Keratinocyte (primary cell): ENCODE measurements at regions not wholly inside any gene's neighbourhood (a gene's known extent, or its start where the extent isn't known, plus 50 kb on each side); places are given as distances from the start of the nearest gene placed in this dataset.

Experiments used
- DNase-seq: peaks from one replicate; pipeline ENCODE4 v3.0.0-alpha.2; 2011; ENCODE audit warnings: low read depth, missing footprints, low spot score
- FAIRE-seq: peaks from 2 replicates; lab custom pipeline; 2011; peaks lifted over from hg19 to GRCh38; lab: Jason Lieb, UNC
- H2AFZ ChIP-seq: 2 replicates; pipeline ENCODE4 v1.6.0; 2012; ENCODE audit warnings: low read length, control low read depth, inconsistent platforms; ENCODE audit not compliant: control insufficient read depth
- H3K27ac ChIP-seq: 2 replicates; pipeline ENCODE4 v1.5.1; 2011; ENCODE audit warnings: low read length; ENCODE audit not compliant: control insufficient read depth, insufficient read depth
- H3K27me3 ChIP-seq: 3 replicates; pipeline ENCODE4 v1.6.0; 2011; ENCODE audit warnings: low read length; ENCODE audit not compliant: control insufficient read depth, insufficient read depth; ENCODE audit errors: extremely low read depth
- H3K36me3 ChIP-seq, 2 experiments: 2 replicates in 1 of 2; 3 replicates in 1 of 2; pipeline ENCODE4 v1.5.1; 2011; ENCODE audit warnings: low read length in 2 of 2, mild to moderate bottlenecking in 1 of 2; ENCODE audit not compliant: control insufficient read depth in 2 of 2, insufficient read depth in 2 of 2; ENCODE audit errors: extremely low read depth in 1 of 2
- H3K4me1 ChIP-seq: 3 replicates; pipeline ENCODE4 v1.5.1; 2011; ENCODE audit warnings: low read length; ENCODE audit not compliant: control insufficient read depth, insufficient read depth; ENCODE audit errors: extremely low read depth
- H3K4me2 ChIP-seq: 3 replicates; pipeline ENCODE4 v1.6.0; 2011; ENCODE audit warnings: low read depth, low read length; ENCODE audit not compliant: control insufficient read depth, insufficient read depth; ENCODE audit errors: extremely low read depth
- H3K4me3 ChIP-seq, 3 experiments: fragments of 200-600 bp in 1 of 3; sonication (generic) in 1 of 3; 2 replicates in 2 of 3; 3 replicates in 1 of 3; pipeline ENCODE4 v1.5.1; 2011 to 2016; ENCODE audit warnings: low read length in 3 of 3, mild to moderate bottlenecking in 3 of 3, control low read depth in 2 of 3, inconsistent platforms in 1 of 3, low read depth in 1 of 3, mixed read lengths in 1 of 3, mixed run types in 1 of 3, moderate library complexity in 1 of 3; ENCODE audit not compliant: control insufficient read depth in 2 of 3, insufficient read depth in 2 of 3; ENCODE audit errors: extremely low read depth in 1 of 3
- H3K79me2 ChIP-seq: 2 replicates; pipeline ENCODE4 v1.6.0; 2012; ENCODE audit warnings: low read length; ENCODE audit not compliant: control insufficient read depth, insufficient read depth
- H3K9ac ChIP-seq: 3 replicates; pipeline ENCODE4 v1.6.0; 2011; ENCODE audit warnings: low read length; ENCODE audit not compliant: control insufficient read depth, insufficient read depth; ENCODE audit errors: extremely low read depth
- H3K9me1 ChIP-seq: 3 replicates; pipeline ENCODE4 v1.6.0; 2011; ENCODE audit warnings: low read length; ENCODE audit not compliant: control insufficient read depth, insufficient read depth; ENCODE audit errors: extremely low read depth
- H3K9me3 ChIP-seq: 2 replicates; pipeline ENCODE4 v1.5.1; 2012; ENCODE audit warnings: low read depth, low read length; ENCODE audit not compliant: control insufficient read depth
- H4K20me1 ChIP-seq: 3 replicates; pipeline ENCODE4 v1.6.0; 2011; ENCODE audit warnings: low read length; ENCODE audit not compliant: control insufficient read depth, insufficient read depth; ENCODE audit errors: extremely low read depth
- CTCF ChIP-seq, 3 experiments: IDR thresholded peaks in 1 of 3; conservative IDR thresholded peaks in 1 of 3; optimal IDR thresholded peaks in 1 of 3; 2 replicates in 2 of 3; 3 replicates in 1 of 3; pipeline versions ENCODE3 to v1.5.1; 2011; ENCODE audit warnings: low read length in 3 of 3, mild to moderate bottlenecking in 3 of 3, moderate library complexity in 2 of 3, control low read depth in 1 of 3, inconsistent platforms in 1 of 3; ENCODE audit not compliant: insufficient read depth in 2 of 3; ENCODE audit errors: extremely low read depth in 1 of 3
- EZH2 ChIP-seq: IDR thresholded peaks from one replicate; pipeline ENCODE4 v1.6.1; 2012; ENCODE audit warnings: inconsistent platforms, mild to moderate bottlenecking, low read length, moderate library complexity
- dilution Hi-C: fragments of 300-500 bp; cut with MboI; formaldehyde crosslinking; loops from one replicate; pipeline ENCODE4 v1.7.0; 2020; ENCODE audit warnings: low sequenced_read_pairs; ENCODE audit not compliant: extremely low pct_ligation_motif_present

DNA sequence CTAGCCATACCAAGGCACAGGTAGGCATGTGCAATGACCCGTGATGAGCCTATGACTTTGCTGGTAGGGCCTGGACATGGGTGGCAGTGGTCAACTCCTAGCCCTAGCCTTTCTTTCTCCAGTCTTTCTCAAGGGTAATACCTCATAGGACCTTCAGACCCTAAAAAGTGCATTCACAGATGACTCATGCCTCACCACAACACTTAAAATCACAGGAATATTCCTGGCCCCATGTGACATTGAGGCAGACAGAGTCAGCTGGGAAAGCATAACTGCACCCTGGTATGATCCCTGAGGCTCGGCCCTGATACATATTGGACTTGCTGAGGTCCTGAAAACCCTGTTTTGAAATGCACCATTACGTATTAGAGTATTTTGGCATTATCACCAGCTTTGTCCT, 449.5 kb downstream of the HINT1 start:
- Histone ChIP-seq H3K36me3 (no peaks in the 10 kb centered on the region), H3K9ac (no peak overlapping the region), H3K4me2 (no peak overlapping the region), H3K27ac (no peak overlapping the region), H3K4me1 (no peaks in the 10 kb centered on the region), H3K79me2 (no peaks in the 10 kb centered on the region), H3K4me3 (no peak overlapping the region), H3K27me3 (no peaks in the 10 kb centered on the region), H3K9me1 (no peaks in the 10 kb centered on the region), H2AFZ (no peak overlapping the region), H4K20me1 (no peaks in the 10 kb centered on the region), H3K9me3 (no peaks in the 10 kb centered on the region)
- DNase-seq (no peak), FAIRE-seq (no peak)
- dilution Hi-C loops = no loop called here
- TF ChIP-seq EZH2 = no peak
- no peak for TF ChIP-seq CTCF (optimal IDR thresholded peaks at IDR 0.05 in 1 of 3, IDR thresholded peaks at IDR 0.05 in 1 of 3, conservative IDR thresholded peaks at IDR 0.05 in 1 of 3; ENCODE audit: extremely low read depth in 1 of 3, insufficient read depth in 2 of 3, low read length in 3 of 3)

- Histone ChIP-seq H4K20me1 (no peaks in the 10 kb centered on the region), H3K9me3 (no peaks in the 10 kb centered on the region), H3K9me1 (no peaks in the 10 kb centered on the region), H3K4me3 (no peak overlapping the region), H2AFZ (no peak overlapping the region), H3K27me3 (no peaks in the 10 kb centered on the region), H3K4me2 (no peak overlapping the region), H3K4me1 (no peaks in the 10 kb centered on the region), H3K36me3 (no peaks in the 10 kb centered on the region), H3K79me2 (no peaks in the 10 kb centered on the region), H3K9ac (no peak overlapping the region), H3K27ac (no peak overlapping the region)
- TF ChIP-seq CTCF (optimal IDR thresholded peaks at IDR 0.05 in 1 of 3, IDR thresholded peaks at IDR 0.05 in 1 of 3, conservative IDR thresholded peaks at IDR 0.05 in 1 of 3; ENCODE audit: extremely low read depth in 1 of 3, insufficient read depth in 2 of 3, low read length in 3 of 3) (no peak), EZH2 (no peak)
- dilution Hi-C loops = no loop called here
- FAIRE-seq = no peak
- no peak for DNase-seq
Observed at GRCh38 chr5:130714200-130714599, 450.9 kb downstream of the HINT1 start.
